GM12878 (cell line): ENCODE measurements at regions not wholly inside any gene's neighbourhood (a gene's known extent, or its start where the extent isn't known, plus 50 kb on each side); places are given as distances from the start of the nearest gene placed in this dataset.

Experiments used
- ATAC-seq: fragments of 200-7000 bp; cut with Tn5 transposase; 3 replicates; pipeline ENCODE4 v1.9.1; 2020; ENCODE audit warnings: mild to moderate bottlenecking, moderate library complexity
- BruUV-seq: library from RNA; stranded (reverse); fragments of 400-500 nt; replicated peaks from 2 replicates; lab custom pipeline; 2021; lab: Mats Ljungman, UMichigan
- CTCF ChIA-PET: fragments of 300-600 bp; sonication (Branson Sonifier 250); formaldehyde crosslinking; extraction: SDS; loops from one replicate; lab custom pipeline; 2021; ENCODE audit warnings: inconsistent platforms; lab: Yijun Ruan, JAX
- POLR2A ChIA-PET: fragments of 350-600 bp; formaldehyde crosslinking; extraction: SDS; loops from one replicate; lab custom pipeline; 2021; ENCODE audit warnings: inconsistent platforms; lab: Charles Lee
- RAD21 ChIA-PET: fragments of 300-600 bp; sonication (Branson Sonifier 250); formaldehyde crosslinking; loops from one replicate; lab custom pipeline; 2023; ENCODE audit warnings: antibody characterized with exemption; ENCODE audit not compliant: unreplicated experiment; lab: Charles Lee
- SMC1A ChIA-PET: fragments of 300-600 bp; sonication (Branson Sonifier 250); formaldehyde crosslinking; loops from one replicate; lab custom pipeline; 2023; ENCODE audit not compliant: unreplicated experiment, uncharacterized antibody; lab: Charles Lee
- DNase-seq: peaks from one replicate; pipeline ENCODE4 v3.0.0-alpha.2; 2011; ENCODE audit warnings: low read depth, low spot score
- FAIRE-seq: peaks from 3 replicates; lab custom pipeline; 2011; peaks lifted over from hg19 to GRCh38; lab: Jason Lieb, UNC
- H2AFZ ChIP-seq: 2 replicates; pipeline ENCODE4 v1.6.0; 2011; ENCODE audit warnings: low read depth, low read length, control low read depth; ENCODE audit not compliant: control insufficient read depth
- H3K27ac ChIP-seq: 2 replicates; pipeline ENCODE4 v1.5.1; 2011; ENCODE audit warnings: control low read depth; ENCODE audit not compliant: control insufficient read depth, insufficient read depth
- H3K27me3 ChIP-seq, 2 experiments: replicated peaks in 1 of 2; 2 replicates each; pipeline versions ENCODE4 v1.6.0 to v1.6.1; 2011; ENCODE audit warnings: low read length in 1 of 2; ENCODE audit not compliant: control insufficient read depth in 2 of 2, insufficient read depth in 2 of 2
- H3K36me3 ChIP-seq, 2 experiments: 2 replicates each; pipeline ENCODE4 v1.5.1; 2011; ENCODE audit warnings: low read length in 1 of 2; ENCODE audit not compliant: control insufficient read depth in 2 of 2, insufficient read depth in 2 of 2
- H3K4me1 ChIP-seq: 2 replicates; pipeline ENCODE4 v1.6.1; 2011; ENCODE audit warnings: mild to moderate bottlenecking, low read length, moderate library complexity, mixed read lengths; ENCODE audit not compliant: control insufficient read depth, insufficient read depth
- H3K4me2 ChIP-seq: 2 replicates; pipeline ENCODE4 v1.6.0; 2011; ENCODE audit warnings: control low read depth; ENCODE audit not compliant: control insufficient read depth, insufficient read depth
- H3K4me3 ChIP-seq: fragments of 200-600 bp; sonication (generic); 2 replicates; pipeline ENCODE4 v1.5.1; 2016
- H3K79me2 ChIP-seq: 2 replicates; pipeline ENCODE4 v1.6.0; 2011; ENCODE audit warnings: low read length; ENCODE audit not compliant: control insufficient read depth, insufficient read depth
- H3K9ac ChIP-seq: 2 replicates; pipeline ENCODE4 v1.8.0; 2011; ENCODE audit warnings: low read length, control low read depth, mixed read lengths; ENCODE audit not compliant: control insufficient read depth, insufficient read depth
- H3K9me3 ChIP-seq: replicated peaks from 3 replicates; pipeline ENCODE4 v1.5.1; 2011; ENCODE audit warnings: mild to moderate bottlenecking, low read length; ENCODE audit not compliant: control insufficient read depth, insufficient read depth
- H4K20me1 ChIP-seq: 2 replicates; pipeline ENCODE4 v1.6.0; 2011; ENCODE audit not compliant: control insufficient read depth, insufficient read depth
- ASH2L ChIP-seq: fragments of 300-600, 200-600 bp; sonication (generic); IDR thresholded peaks from 2 replicates; pipeline ENCODE4 v1.6.1; 2017; ENCODE audit warnings: low read depth, mild to moderate bottlenecking, borderline replicate concordance
- ATF2 ChIP-seq: IDR thresholded peaks from 2 replicates; pipeline ENCODE4 v1.6.1; 2012; ENCODE audit warnings: low read length, inconsistent platforms
- BRCA1 ChIP-seq: IDR thresholded peaks from 2 replicates; pipeline ENCODE4 v1.6.1; 2011; ENCODE audit warnings: low read depth, low read length, improper control_type of control experiment
- CHD1 ChIP-seq: IDR thresholded peaks from 2 replicates; pipeline ENCODE4 v1.6.1; 2012; ENCODE audit warnings: low read depth, low read length, improper control_type of control experiment
- EGR1 ChIP-seq, 2 experiments: IDR thresholded peaks; 1 replicate in 1 of 2; 2 replicates in 1 of 2; pipeline ENCODE4 v1.6.1; 2011 to 2012; ENCODE audit warnings: low read depth in 2 of 2, low read length in 2 of 2, borderline replicate concordance in 1 of 2, mild to moderate bottlenecking in 1 of 2, moderate library complexity in 1 of 2
- EP300 ChIP-seq, 2 experiments: fragments of 150-350 bp in 1 of 2; IDR thresholded peaks; 2 replicates each; pipeline ENCODE4 v1.6.1; 2011 to 2012; ENCODE audit warnings: low read depth in 2 of 2, low read length in 2 of 2, borderline replicate concordance in 1 of 2, improper control_type of control experiment in 1 of 2, inconsistent platforms in 1 of 2; ENCODE audit not compliant: control insufficient read depth in 1 of 2
- FOXM1 ChIP-seq: IDR thresholded peaks from 2 replicates; pipeline ENCODE4 v1.6.1; 2012; ENCODE audit warnings: low read depth, mild to moderate bottlenecking, inconsistent platforms, low read length, moderate library complexity
- HCFC1 ChIP-seq: fragments of 150-350 bp; IDR thresholded peaks from 2 replicates; pipeline ENCODE4 v1.6.1; 2014; ENCODE audit warnings: low read length
- MEF2A ChIP-seq: IDR thresholded peaks from 2 replicates; pipeline ENCODE4 v1.6.1; 2011; ENCODE audit warnings: low read depth, mild to moderate bottlenecking, low read length, moderate library complexity; ENCODE audit not compliant: insufficient read depth
- MEF2B ChIP-seq: fragments of 450-650 bp; IDR thresholded peaks from 2 replicates; pipeline ENCODE4 v1.6.1; 2018; ENCODE audit warnings: mild to moderate bottlenecking, moderate library complexity; ENCODE audit not compliant: partially characterized antibody, poor library complexity, severe bottlenecking
- NBN ChIP-seq: fragments of 450-650 bp; IDR thresholded peaks from 2 replicates; pipeline ENCODE4 v1.6.1; 2016
- NFYB ChIP-seq: IDR thresholded peaks from 2 replicates; pipeline ENCODE4 v1.6.1; 2011; ENCODE audit warnings: low read depth, mild to moderate bottlenecking, low read length, improper control_type of control experiment, moderate library complexity; ENCODE audit not compliant: insufficient read depth
- PML ChIP-seq: IDR thresholded peaks from 2 replicates; pipeline ENCODE4 v1.6.1; 2012; ENCODE audit warnings: low read length, inconsistent platforms
- POLR2AphosphoS2 ChIP-seq: IDR thresholded peaks from 2 replicates; pipeline ENCODE4 v1.6.1; 2011; ENCODE audit warnings: low read depth, mild to moderate bottlenecking, low read length, improper control_type of control experiment, moderate library complexity
- RAD51 ChIP-seq: fragments of 450-650 bp; IDR thresholded peaks from 2 replicates; pipeline ENCODE4 v1.6.1; 2016; ENCODE audit warnings: moderate library complexity, mild to moderate bottlenecking, inconsistent platforms
- SP1 ChIP-seq: IDR thresholded peaks from one replicate; pipeline ENCODE4 v1.6.1; 2011; ENCODE audit warnings: low read depth, low read length
- SUZ12 ChIP-seq: fragments of 200-600 bp; sonication (generic); IDR thresholded peaks from one replicate; pipeline ENCODE4 v1.6.1; 2018; ENCODE audit warnings: antibody characterized with exemption, mild to moderate bottlenecking; ENCODE audit not compliant: unreplicated experiment
- WGBS: methylation state at CpG from one replicate; pipeline ENCODE4 v1.1.6; 2016; ENCODE audit warnings: low lambda C conversion rate; ENCODE audit not compliant: insufficient replicate concordance, insufficient coverage; ENCODE audit errors: missing lambda C conversion rate; 5-methylcytosine and 5-hydroxymethylcytosine counted together
- in situ Hi-C: fragments of 300-500 bp; cut with MboI; formaldehyde crosslinking; loops from 9 replicates; pipeline ENCODE4 v1.14.3; 2018; ENCODE audit warnings: mixed read lengths
- intact Hi-C: fragments of 100-400 bp; cut with micrococcal nuclease; formaldehyde crosslinking; loops from one replicate; pipeline ENCODE4 v1.14.2; 2022; ENCODE audit not compliant: unreplicated experiment
- TF ChIP-seq, protein P1 (sequence below), 3 experiments: IDR thresholded peaks in 2 of 3; conservative IDR thresholded peaks in 1 of 3; 2 replicates each; pipeline ENCODE4 v1.5.1; 2011; ENCODE audit warnings: low read depth in 3 of 3, low read length in 3 of 3, mild to moderate bottlenecking in 3 of 3, control low read depth in 2 of 3, moderate library complexity in 2 of 3, inconsistent platforms in 1 of 3, mixed read lengths in 1 of 3; ENCODE audit not compliant: control insufficient read depth in 2 of 3, insufficient read depth in 1 of 3; ENCODE audit errors: extremely low read depth in 1 of 3

DNA sequence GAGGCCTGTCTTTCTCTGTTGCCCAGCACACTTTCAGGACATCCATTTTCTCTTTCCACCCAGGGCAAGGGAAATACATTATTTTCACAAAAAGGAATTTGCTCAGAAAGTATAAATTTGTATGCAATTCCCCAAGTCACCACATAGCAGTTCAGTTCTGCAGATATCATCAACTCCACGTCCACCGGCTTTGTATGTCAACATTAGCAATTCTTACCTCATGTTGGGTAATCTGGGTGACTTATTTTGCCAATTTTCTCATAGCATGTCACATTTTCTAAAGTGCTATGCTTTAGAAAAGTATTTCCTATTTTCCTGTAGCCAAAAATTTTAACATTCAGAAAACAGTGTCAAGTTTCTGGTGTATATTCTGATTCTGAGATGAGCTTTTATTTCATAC, 501.8 kb downstream of the EFNB2 start:
- in situ Hi-C loops (no loop called here), intact Hi-C loops (no loop called here)
- RAD21 ChIA-PET: no interaction called here
- Histone ChIP-seq H3K79me2 (no peaks in the 10 kb centered on the region), H3K4me3 (no peak overlapping the region), H3K9me3 (no peaks in the 10 kb centered on the region), H4K20me1 (no peaks in the 10 kb centered on the region), H3K36me3 (no peaks in the 10 kb centered on the region), H3K9ac (no peak overlapping the region), H3K27me3 (no peaks in the 10 kb centered on the region), H3K4me1 (no peaks in the 10 kb centered on the region)
- WGBS: 65% methylated on average over 2 of the region's 2 CpGs
- no peak for DNase-seq
- CTCF ChIA-PET: interaction anchor here (1.0 kb wide), 1 partner anchor 14 kb away, joined by 3 read pairs; no protein-coding TSS in a partner anchor
- POLR2A ChIA-PET: no interaction called here
- TF ChIP-seq ATF2: no peak
- TF ChIP-seq MEF2A: no peak
- no peak for TF ChIP-seq EP300 (IDR thresholded peaks at IDR 0.05; ENCODE audit: borderline replicate concordance in 1 of 2, control insufficient read depth in 1 of 2, low read depth in 2 of 2, low read length in 2 of 2)
- no peak for TF ChIP-seq CHD1
- TF ChIP-seq FOXM1: no peak
- no peak for TF ChIP-seq SUZ12
- no peak for TF ChIP-seq BRCA1
- TF ChIP-seq SP1: no peak
- no peak for TF ChIP-seq MEF2B
- TF ChIP-seq POLR2AphosphoS2: no peak
- TF ChIP-seq RAD51: no peak
- TF ChIP-seq PML: no peak
- no peak for TF ChIP-seq NFYB
- TF ChIP-seq, protein P1, sequence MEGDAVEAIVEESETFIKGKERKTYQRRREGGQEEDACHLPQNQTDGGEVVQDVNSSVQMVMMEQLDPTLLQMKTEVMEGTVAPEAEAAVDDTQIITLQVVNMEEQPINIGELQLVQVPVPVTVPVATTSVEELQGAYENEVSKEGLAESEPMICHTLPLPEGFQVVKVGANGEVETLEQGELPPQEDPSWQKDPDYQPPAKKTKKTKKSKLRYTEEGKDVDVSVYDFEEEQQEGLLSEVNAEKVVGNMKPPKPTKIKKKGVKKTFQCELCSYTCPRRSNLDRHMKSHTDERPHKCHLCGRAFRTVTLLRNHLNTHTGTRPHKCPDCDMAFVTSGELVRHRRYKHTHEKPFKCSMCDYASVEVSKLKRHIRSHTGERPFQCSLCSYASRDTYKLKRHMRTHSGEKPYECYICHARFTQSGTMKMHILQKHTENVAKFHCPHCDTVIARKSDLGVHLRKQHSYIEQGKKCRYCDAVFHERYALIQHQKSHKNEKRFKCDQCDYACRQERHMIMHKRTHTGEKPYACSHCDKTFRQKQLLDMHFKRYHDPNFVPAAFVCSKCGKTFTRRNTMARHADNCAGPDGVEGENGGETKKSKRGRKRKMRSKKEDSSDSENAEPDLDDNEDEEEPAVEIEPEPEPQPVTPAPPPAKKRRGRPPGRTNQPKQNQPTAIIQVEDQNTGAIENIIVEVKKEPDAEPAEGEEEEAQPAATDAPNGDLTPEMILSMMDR (IDR thresholded peaks at IDR 0.05 in 2 of 3, conservative IDR thresholded peaks at IDR 0.05 in 1 of 3; ENCODE audit: control insufficient read depth in 2 of 3, extremely low read depth in 1 of 3, insufficient read depth in 1 of 3, low read depth in 3 of 3, low read length in 3 of 3): no peak
- TF ChIP-seq EGR1 (IDR thresholded peaks at IDR 0.05; ENCODE audit: borderline replicate concordance in 1 of 2, low read depth in 2 of 2, low read length in 2 of 2): no peak
- no peak for TF ChIP-seq HCFC1
- TF ChIP-seq NBN: no peak
- no peak for TF ChIP-seq ASH2L
- TF ChIP-seq, all 136 proteins: peak for 0
- FAIRE-seq (no peak), ATAC-seq (no peak)
- H2AFZ ChIP-seq: no peak overlapping the region
- H3K27ac ChIP-seq: no peak overlapping the region
- H3K4me2 ChIP-seq: no peak overlapping the region
- SMC1A ChIA-PET: no interaction called here
- no TSS peak for BruUV-seq
